Karpas-422 (cell line): ENCODE measurements at regions not wholly inside any gene's neighbourhood (a gene's known extent, or its start where the extent isn't known, plus 50 kb on each side); places are given as distances from the start of the nearest gene placed in this dataset.
"Not testable (repeated sequence)": the region's sequence is repeated elsewhere in the genome, so short reads cannot be mapped to it uniquely, and the experiment has no call there.

Source experiments
- DNase-seq: peaks from one replicate; pipeline ENCODE4 v3.0.0-alpha.2; 2015
- H2AFZ ChIP-seq: fragments of 200-600 bp; sonication (generic); 2 replicates; pipeline ENCODE4 v1.6.1; 2014; ENCODE audit warnings: antibody characterized with exemption, low read length, mixed read lengths
- H3K27ac ChIP-seq: fragments of 200-600 bp; sonication (generic); 2 replicates; pipeline ENCODE4 v1.5.1; 2014; ENCODE audit warnings: mild to moderate bottlenecking, low read length, moderate library complexity
- H3K27me3 ChIP-seq: fragments of 200-600 bp; sonication (generic); 2 replicates; pipeline ENCODE4 v1.6.1; 2014; ENCODE audit warnings: low read length, mixed read lengths
- H3K36me3 ChIP-seq: fragments of 200-600 bp; sonication (generic); 2 replicates; pipeline ENCODE4 v1.6.1; 2014; ENCODE audit warnings: low read length, mixed read lengths; ENCODE audit not compliant: insufficient read depth
- H3K4me1 ChIP-seq: fragments of 200-600 bp; sonication (generic); 2 replicates; pipeline ENCODE4 v1.6.1; 2014; ENCODE audit warnings: mild to moderate bottlenecking, low read length, mixed read lengths
- H3K4me2 ChIP-seq: fragments of 200-600 bp; sonication (generic); 2 replicates; pipeline ENCODE4 v1.6.1; 2014; ENCODE audit warnings: low read length, low read depth, mild to moderate bottlenecking; ENCODE audit not compliant: poor library complexity, severe bottlenecking
- H3K4me3 ChIP-seq: fragments of 200-600 bp; sonication (generic); 2 replicates; pipeline ENCODE4 v1.5.1; 2014; ENCODE audit warnings: mild to moderate bottlenecking, antibody characterized with exemption, low read length, mixed read lengths
- H3K79me2 ChIP-seq: fragments of 200-600 bp; sonication (generic); 2 replicates; pipeline ENCODE4 v1.6.1; 2014; ENCODE audit warnings: mild to moderate bottlenecking, low read length, mixed read lengths
- H3K9ac ChIP-seq: fragments of 200-600 bp; sonication (generic); 2 replicates; pipeline ENCODE4 v1.6.0; 2014; ENCODE audit warnings: low read length
- H3K9me2 ChIP-seq: fragments of 200-600 bp; sonication (generic), shearing (Covaris generic); replicated peaks from 2 replicates; pipeline ENCODE4 v1.6.0; 2014; ENCODE audit warnings: mild to moderate bottlenecking, low read length, moderate library complexity; ENCODE audit not compliant: insufficient read depth
- H3K9me3 ChIP-seq: fragments of 300-700, 200-600 bp; sonication (generic); 2 replicates; pipeline ENCODE4 v1.6.1; 2014; ENCODE audit warnings: low read length, mixed read lengths
- H4K20me1 ChIP-seq: fragments of 200-600 bp; sonication (generic); 2 replicates; pipeline ENCODE4 v1.6.1; 2014; ENCODE audit warnings: mild to moderate bottlenecking, antibody characterized with exemption, low read length, low read depth; ENCODE audit not compliant: insufficient read depth

DNA sequence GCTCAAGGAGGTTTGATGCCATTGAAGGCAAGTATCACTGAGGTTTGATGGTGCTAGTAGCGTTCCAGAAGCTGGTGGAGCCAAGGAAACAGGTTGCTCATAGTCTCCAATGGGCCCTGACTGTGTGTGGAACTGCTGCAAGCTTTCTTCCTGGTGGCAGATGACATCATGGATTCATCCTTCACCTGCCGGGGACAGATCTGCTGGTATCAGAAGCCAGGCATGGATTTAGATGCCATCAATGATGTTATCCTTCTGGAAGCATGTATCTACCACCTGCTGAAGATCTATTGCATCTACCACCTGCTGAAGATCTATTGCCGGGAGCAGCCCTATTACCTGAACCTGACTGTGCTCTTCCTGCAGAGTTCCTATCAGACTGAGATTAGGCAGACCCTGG, 734.4 kb downstream of the PLA2G4A start:
- Histone ChIP-seq H3K9me2 (no peaks in the 10 kb centered on the region), H3K9me3 (no peaks in the 10 kb centered on the region), H3K9ac (no peak overlapping the region), H3K27ac (no peak overlapping the region), H3K27me3 (no peaks in the 10 kb centered on the region), H3K79me2 (no peaks in the 10 kb centered on the region), H3K36me3 (no peaks in the 10 kb centered on the region), H3K4me3 (no peak overlapping the region), H3K4me2 (no peak overlapping the region), H3K4me1 (no peaks in the 10 kb centered on the region), H4K20me1 (no peaks in the 10 kb centered on the region), H2AFZ (no peak overlapping the region)
- DNase-seq: no peak

DNA sequence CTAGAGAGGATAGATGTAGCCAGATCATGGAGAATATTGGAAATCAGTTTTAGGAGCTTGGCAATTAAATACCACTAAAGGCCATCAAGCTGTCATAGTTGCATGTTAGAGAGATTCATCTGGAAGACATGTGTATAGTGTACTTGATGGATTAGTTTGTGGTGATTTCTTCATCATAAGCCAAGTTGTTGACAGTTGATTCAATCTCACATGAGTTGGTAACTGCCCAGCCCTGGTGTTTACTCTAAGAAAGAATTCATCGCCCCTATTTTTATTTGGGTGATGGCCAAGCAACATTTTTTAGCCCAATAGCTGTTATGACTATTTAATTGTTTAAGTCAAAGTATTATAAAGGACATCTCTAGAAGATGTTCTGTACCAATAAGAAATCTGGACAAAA, 737.6 kb downstream of the PLA2G4A start:
- Histone ChIP-seq H3K9ac (no peak overlapping the region), H3K4me2 (no peak overlapping the region), H3K4me3 (no peak overlapping the region), H4K20me1 (no peaks in the 10 kb centered on the region), H3K27me3 (no peaks in the 10 kb centered on the region), H3K9me2 (no peaks in the 10 kb centered on the region), H3K36me3 (no peaks in the 10 kb centered on the region), H3K79me2 (no peaks in the 10 kb centered on the region), H3K27ac (no peak overlapping the region), H3K9me3 (no peaks in the 10 kb centered on the region), H3K4me1 (no peaks in the 10 kb centered on the region), H2AFZ (no peak overlapping the region)
- DNase-seq: no peak

DNA sequence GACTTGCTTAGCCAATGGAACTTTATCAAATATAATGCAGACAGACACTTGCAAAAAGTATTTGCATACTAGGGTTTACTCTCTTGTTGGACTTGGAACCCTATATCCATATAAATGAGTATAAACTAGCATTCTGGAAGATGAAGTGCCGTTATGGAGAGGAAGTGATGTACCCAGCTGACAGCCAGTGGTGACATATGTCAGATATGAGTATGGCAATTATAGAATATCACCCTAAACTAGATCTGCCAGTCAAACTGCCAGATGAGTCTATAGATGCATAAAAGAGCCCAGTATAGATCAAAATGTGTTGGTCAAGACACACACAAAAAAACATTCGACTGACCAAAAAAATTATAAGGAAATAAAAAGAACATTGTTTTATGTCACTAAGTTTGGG, 739.3 kb downstream of the PLA2G4A start:
- Histone ChIP-seq H3K9ac (no peak overlapping the region), H3K9me3 (no peaks in the 10 kb centered on the region), H3K79me2 (no peaks in the 10 kb centered on the region), H4K20me1 (no peaks in the 10 kb centered on the region), H3K4me3 (no peak overlapping the region), H3K4me1 (no peaks in the 10 kb centered on the region), H2AFZ (no peak overlapping the region), H3K36me3 (no peaks in the 10 kb centered on the region), H3K27ac (no peak overlapping the region), H3K27me3 (no peaks in the 10 kb centered on the region), H3K4me2 (no peak overlapping the region), H3K9me2 (no peaks in the 10 kb centered on the region)
- no peak for DNase-seq

DNA sequence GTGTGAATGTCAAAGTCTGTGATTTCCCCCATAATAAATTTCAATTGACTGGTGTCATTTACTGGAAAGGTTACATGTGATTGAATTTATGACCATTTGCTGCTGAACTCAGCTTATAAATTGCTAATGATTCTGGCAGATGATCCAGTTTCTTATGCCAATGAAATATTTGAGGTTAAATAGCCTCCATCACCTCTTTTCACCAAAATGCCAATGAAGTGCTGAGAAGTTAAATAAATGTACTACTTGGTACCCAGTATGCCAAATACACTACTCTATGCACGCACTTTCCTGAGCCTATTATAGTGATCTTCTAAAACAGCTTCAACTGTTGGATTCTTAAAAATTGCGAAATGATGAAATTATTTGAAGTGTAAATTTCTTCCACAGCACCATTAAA, 741.4 kb downstream of the PLA2G4A start:
- no peak for DNase-seq
- Histone ChIP-seq H3K4me2 (no peak overlapping the region), H4K20me1 (no peaks in the 10 kb centered on the region), H2AFZ (no peak overlapping the region), H3K36me3 (no peaks in the 10 kb centered on the region), H3K4me3 (no peak overlapping the region), H3K27ac (no peak overlapping the region), H3K4me1 (no peaks in the 10 kb centered on the region), H3K9me2 (no peaks in the 10 kb centered on the region), H3K27me3 (no peaks in the 10 kb centered on the region), H3K9ac (no peak overlapping the region), H3K79me2 (no peaks in the 10 kb centered on the region), H3K9me3 (no peaks in the 10 kb centered on the region)

DNA sequence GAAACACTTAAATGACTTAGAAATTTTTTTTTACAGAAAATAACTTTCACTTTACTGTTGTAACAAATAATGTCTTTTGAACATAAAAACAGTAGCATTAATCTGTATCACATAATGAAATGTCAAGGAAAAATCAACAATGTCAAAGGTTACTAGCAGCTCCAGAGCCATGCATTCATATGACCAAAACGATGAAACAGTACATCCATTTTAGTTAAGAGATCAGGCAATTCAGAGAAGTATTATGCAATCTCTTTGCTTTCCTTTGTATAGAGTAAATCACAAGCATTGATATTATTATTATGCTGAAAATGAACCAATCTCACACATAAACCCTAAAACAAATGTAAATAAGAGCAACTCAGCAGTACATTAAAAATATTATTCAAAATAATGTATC, 748.9 kb downstream of the PLA2G4A start:
- no peak overlapping the region for H3K9ac ChIP-seq
- H2AFZ ChIP-seq: no peak overlapping the region

DNA sequence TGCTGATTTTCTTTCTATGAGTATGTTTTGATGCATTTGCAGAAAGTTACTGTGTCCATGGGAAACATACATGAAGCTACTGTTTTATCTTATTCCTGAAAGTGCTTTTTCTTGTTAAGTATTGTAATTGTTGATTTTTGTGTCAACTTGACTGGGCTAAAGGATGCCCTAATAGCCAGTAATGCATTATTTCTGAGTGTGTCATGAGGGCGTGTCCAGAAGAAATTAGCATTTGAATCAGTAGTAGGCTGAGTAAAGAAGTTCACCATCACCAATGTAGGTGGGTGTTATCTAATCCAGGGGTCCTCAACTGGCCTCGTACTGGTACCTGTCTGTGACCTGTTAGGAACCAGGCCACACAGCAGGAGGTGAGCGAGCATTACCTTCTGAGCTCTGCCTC, 760.2 kb downstream of the PLA2G4A start:
- Histone ChIP-seq H3K79me2 (no peaks in the 10 kb centered on the region), H3K4me3 (no peak overlapping the region), H2AFZ (no peak overlapping the region), H3K4me1 (peaks cover 5% of the 10 kb centered on the region), H3K36me3 (no peaks in the 10 kb centered on the region), H3K9me3 (no peaks in the 10 kb centered on the region), H3K4me2 (no peak overlapping the region), H3K9me2 (no peaks in the 10 kb centered on the region), H3K27ac (no peak overlapping the region), H3K9ac (no peak overlapping the region), H4K20me1 (no peaks in the 10 kb centered on the region), H3K27me3 (no peaks in the 10 kb centered on the region)
- no peak for DNase-seq

More for the DNA sequence above, 748.9 kb downstream of the PLA2G4A start:
- Histone ChIP-seq H3K79me2 (no peaks in the 10 kb centered on the region), H3K36me3 (no peaks in the 10 kb centered on the region), H3K4me3 (no peak overlapping the region), H3K9me3 (no peaks in the 10 kb centered on the region), H4K20me1 (no peaks in the 10 kb centered on the region), H3K27me3 (no peaks in the 10 kb centered on the region), H3K27ac (no peak overlapping the region), H3K9me2 (no peaks in the 10 kb centered on the region), H3K4me1 (no peaks in the 10 kb centered on the region), H3K4me2 (no peak overlapping the region)
- no peak for DNase-seq

DNA sequence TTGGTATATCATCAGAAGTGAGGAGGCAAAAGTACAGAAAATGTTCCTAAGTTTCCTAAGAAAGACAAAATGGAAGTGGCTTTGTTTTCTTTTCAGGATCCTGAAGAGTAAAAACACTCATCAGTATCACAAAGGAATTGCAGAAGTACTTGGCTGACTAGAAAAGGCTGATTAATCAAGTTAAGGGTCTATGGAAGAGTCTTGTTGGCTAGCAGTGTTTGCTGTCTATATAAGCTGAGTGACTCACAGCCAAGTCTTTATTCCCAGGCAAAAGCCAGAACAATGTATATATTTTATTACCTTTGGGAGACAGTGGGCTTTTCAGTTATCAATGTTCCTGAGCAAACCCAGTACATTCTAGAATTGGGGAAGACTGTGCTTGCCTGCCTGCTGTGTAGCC, 777.0 kb downstream of the PLA2G4A start:
- Histone ChIP-seq H3K79me2 (no peaks in the 10 kb centered on the region), H3K27me3 (no peaks in the 10 kb centered on the region), H3K9ac (no peak overlapping the region), H3K4me2 (no peak overlapping the region), H3K4me1 (no peaks in the 10 kb centered on the region), H3K36me3 (no peaks in the 10 kb centered on the region), H3K4me3 (no peak overlapping the region), H3K27ac (no peak overlapping the region), H3K9me2 (no peaks in the 10 kb centered on the region), H4K20me1 (no peaks in the 10 kb centered on the region), H3K9me3 (0 out of 2 replicates have a peak, but pooled peaks cover 3% of the 10 kb centered on the region), H2AFZ (no peak overlapping the region)
- no peak for DNase-seq

DNA sequence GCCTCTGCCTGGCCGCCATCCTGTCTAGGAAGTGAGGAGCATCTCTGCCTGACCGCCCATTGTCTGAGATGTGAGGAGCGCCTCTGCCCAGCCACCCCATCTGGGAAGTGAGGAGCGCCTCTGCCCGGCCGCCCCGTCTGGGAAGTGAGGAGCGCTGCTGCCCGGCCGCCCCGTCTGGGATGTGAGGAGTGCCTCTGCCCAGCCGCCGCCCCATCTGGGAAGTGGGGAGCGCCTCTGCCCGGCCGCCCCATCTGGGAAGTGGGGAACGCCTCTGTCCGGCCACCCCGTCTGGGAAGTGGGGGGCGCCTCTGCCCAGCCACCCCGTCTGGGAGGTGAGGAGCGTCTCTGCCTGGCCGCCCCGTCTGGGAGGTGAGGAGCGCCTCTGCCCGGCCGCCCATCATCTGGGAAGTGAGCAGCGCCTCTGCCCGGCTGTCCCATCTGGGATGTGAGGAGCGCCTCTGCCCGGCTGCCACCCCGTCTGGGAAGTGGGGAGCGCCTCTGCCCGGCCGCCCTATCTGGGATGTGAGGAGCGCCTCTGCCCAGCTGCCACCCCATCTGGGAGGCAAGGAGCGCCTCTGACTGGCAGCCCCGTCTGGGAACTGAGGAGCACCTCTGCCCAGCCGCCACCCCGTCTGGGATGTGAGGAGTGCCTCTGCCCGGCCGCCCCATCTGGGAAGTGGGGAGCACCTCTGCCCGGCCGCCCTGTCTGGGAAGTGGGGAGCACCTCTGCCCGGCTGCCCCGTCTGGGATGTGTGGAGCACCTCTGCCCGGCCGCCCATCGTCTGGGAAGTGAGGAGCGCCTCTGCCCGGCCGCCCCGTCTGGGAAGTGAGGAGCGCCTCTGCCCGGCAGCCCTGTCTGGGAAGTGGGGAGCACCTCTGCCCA, 787.3 kb downstream of the PLA2G4A start:
- H3K4me1 ChIP-seq, H3K36me3 ChIP-seq, H3K27ac ChIP-seq, H3K9ac ChIP-seq, H3K27me3 ChIP-seq, H3K4me2 ChIP-seq, H3K9me2 ChIP-seq, H4K20me1 ChIP-seq, H2AFZ ChIP-seq, H3K79me2 ChIP-seq, H3K4me3 ChIP-seq, DNase-seq: not testable (repeated sequence)
- peaks cover 15% of the 10 kb centered on the region for H3K9me3 ChIP-seq
